GM18511 (cell line): ENCODE measurements at regions not wholly inside any gene's neighbourhood (a gene's known extent, or its start where the extent isn't known, plus 50 kb on each side); places are given as distances from the start of the nearest gene placed in this dataset.
"Not testable (repeated sequence)": the region's sequence is repeated elsewhere in the genome, so short reads cannot be mapped to it uniquely, and the experiment has no call there.

Source experiments
- ATAC-seq: cut with Tn5 transposase; IDR thresholded peaks from one replicate; pipeline ENCODE4 v1.9.1; 2021; ENCODE audit warnings: mild to moderate bottlenecking, moderate library complexity; ENCODE audit not compliant: unreplicated experiment

DNA sequence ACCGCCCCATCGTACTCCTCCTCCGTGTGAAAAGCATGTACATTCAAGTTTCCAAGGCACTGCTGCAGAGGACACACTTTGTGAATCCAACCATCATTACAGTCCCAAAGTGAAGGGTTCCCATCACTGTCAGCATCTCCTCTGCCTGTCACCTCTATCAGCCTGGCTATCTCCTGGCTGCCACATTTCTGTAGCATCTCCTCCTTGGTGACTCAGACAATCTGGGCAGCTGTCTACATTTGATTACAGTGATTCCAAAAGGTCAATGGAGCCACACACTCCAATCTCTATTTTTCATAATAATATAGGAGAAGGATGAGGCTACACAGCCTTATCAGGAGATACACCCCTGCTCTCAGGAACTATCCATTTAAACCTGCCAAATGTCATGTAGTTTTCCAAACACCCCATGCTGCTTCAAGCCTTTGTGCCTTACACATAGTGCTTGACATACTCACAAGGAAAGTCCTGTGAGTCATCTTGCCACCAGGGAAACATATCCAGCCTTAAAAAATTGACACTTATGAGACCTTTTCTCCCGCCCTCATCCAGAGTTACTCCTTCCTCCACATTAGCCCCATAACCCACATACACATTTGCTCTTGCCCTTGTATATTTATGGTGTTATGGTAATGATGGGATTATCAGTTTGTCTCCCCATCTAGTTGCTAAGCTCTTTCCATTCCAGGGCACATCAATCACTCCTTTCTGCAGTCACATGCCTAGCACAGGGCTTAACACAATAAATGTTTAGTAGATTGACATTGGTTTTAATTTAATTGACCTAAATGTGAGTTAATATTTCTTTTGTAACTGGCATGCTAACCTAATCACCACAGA, 250.1 kb upstream of the CDH5 start:
- no peak for ATAC-seq

DNA sequence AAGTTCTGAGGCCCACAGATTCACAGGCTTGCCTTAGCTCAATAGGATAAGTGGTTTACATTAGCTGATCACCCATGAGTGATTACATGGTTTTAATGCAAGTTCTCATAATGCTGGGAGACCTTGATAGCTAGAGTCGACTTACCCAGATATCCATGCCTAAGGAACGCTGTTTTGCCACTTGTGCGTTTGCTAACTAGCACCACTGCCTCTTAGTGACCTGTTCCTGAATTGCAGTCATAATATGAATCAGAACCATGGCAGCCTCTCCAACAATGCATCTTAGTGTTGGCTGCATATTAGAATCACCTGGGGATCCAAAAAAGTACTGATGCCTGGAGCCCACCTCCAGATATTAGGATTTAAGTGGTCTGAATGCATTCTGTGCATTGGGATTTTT, 251.1 kb upstream of the CDH5 start:
- no peak for ATAC-seq

DNA sequence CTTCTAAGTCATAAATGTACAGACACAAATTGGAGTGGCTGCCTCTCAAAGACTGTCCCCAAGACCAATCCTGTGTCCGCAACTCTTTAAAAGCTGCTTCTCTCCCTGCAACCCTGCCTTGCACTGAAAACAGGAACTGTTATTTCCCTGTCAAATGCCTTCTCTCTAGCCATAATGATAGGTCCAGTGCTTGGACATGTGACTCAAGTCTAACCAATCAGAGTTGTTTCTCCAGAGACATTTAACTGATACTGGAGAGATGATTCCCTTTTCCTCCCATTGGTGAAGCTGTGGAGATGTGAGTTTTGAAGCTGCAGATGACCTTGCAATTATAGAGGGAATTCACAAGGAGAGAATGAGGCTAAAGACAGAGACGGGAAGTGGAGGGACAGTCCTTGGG, 253.3 kb upstream of the CDH5 start:
- no peak for ATAC-seq

DNA sequence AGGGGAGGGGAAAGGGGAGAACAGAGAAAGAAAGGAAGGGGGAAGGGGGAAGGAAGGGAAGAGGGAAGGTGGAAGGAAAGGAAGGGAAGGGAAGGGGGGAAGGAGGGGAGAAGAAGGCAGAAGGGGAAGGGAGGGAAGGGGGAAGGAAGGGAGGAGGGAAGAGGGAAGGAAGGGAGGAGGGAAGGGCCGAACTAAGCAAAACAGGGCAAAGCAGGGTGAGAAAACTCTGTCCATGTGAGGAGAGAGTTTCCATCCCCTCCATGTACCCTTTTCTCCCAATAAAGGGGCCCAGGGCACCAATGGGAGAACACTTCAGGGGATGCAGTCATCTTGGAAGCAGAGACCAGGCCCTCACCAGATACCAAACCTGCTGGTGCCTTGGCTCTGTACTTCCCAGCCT, 256.8 kb upstream of the CDH5 start:
- no peak for ATAC-seq

DNA sequence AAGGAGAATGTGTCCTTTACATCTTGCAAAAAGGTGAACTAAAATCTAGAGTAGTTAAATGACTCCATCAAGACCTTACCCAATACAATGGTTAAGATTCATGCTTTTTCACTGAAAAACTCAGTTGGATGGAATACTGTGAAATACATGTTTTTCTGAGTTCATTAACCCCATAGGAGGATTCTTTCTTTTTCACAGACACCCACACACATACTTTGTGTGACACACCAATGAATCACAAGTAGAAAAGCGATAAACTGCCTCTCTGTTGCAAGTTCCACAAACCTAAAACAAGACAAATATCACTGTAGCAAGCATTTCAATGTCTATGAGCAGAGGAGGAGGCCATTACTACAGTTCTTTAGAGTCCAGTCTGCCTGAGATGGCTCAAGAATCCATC, 258.8 kb upstream of the CDH5 start:
- no peak for ATAC-seq

DNA sequence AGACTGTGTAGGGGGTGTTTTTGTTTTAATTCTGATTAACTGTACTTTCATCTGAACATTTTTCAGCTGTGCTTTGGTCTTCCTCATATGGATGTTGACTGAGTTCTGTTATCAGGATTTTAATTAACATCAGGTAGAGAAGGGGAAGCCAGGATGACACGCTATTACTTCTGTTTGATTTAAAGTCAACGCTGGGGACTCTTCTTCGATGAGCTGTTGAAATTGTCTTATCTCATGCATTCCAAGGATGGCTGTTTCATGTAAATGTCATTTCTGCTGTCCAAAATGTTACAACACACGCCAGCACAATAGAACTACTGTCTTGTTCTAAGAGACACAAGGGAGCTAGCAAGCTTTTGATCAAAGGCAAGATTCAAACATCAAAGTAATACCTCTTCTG, 263.3 kb upstream of the CDH5 start:
- no peak for ATAC-seq

DNA sequence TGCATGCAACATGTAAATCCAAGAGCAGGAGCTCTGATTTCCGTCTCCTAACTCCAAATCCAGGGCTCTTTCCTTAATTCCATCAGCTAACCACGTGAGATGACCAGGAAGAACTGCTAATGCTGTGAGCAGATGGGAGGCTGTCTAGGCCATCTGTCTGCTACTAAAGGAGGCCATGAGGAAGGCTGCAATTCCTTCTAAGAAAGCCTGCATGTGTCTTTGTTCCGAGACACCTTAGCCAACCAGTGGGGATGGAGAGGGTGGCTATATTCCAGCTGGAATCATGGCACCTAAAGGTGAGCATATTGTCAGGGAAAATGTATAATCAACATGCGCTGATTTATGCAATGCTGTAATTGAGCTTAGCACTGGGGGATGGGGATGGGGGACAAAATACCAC, 267.2 kb upstream of the CDH5 start:
- ATAC-seq: no peak

DNA sequence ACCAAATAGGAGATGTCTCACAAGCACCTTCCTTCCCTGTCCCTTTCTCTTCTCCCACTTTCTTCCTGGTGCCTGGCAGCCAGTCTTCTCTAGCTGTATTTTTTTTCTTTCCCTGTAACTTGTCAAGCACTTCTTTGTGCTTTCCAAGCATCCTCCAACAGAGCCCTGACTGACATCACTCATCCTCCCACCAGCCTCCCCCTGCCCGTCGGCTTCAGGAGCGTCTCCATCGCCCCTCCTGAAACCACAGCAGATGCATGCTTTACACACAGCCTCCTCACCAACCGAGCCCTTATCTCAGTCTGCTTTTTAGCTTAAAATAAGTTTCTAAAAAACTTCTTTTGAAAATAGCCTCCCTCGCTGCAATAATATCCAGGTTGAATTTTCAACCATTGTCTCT, 268.7 kb upstream of the CDH5 start:
- ATAC-seq: no peak

DNA sequence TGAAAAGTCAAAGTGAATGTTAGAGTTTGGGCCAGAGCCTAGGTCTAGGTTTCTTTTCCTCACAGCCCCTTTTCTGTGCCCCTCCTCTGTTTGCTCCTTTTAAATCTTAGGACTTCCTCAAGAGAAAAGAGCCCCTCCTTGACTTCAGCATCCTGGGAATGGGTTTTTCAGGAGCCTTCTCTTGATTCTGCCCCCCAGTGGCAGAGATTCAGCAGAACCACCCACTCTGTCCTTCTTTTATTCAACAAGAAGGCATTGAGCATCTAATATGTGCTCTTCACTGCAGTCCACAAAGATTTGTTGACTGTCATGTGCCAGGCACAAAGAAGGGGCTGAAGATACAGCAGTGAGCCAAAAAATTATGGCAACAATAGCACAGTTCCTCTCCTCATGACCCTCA, 270.8 kb upstream of the CDH5 start:
- no peak for ATAC-seq

DNA sequence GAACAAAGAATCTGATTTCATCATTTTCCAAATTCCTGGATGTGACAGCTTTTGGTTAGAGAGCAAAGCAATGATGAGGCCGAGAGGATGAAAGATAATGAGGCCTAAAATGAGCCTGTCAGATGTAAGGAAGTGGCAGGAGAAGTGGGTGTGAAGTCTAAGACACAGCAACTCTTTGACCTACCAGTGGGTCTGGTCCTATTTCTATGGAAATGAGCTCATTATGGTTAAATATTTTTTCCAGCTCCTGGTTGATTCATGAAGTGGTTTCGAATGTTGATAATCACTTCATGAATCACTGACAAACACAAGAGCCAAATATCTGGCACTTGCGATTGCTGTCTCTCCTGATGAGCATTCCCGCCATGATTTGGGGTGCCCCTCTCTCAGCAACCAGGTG, 273.3 kb upstream of the CDH5 start:
- ATAC-seq: no peak

DNA sequence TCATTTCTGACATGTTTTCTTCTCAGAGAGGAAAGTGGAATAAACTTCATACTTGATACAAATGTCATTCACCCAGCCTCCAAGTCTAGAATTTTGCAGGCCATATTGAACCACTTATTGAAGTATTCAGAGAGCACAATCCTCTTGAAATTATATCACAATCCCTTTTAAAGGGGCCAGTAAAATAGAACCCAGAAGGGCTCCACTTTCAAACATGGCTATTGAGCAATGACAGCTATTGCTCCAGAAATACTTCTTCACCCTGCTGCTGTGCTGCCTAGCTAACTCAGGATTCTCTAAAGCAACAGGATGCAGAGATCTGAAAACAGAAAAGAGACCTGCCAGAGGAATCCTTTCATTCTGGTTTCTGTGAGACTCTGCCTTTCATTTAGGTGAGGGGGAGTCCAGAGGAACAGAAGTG, 275.0 kb upstream of the CDH5 start:
- ATAC-seq: no peak

DNA sequence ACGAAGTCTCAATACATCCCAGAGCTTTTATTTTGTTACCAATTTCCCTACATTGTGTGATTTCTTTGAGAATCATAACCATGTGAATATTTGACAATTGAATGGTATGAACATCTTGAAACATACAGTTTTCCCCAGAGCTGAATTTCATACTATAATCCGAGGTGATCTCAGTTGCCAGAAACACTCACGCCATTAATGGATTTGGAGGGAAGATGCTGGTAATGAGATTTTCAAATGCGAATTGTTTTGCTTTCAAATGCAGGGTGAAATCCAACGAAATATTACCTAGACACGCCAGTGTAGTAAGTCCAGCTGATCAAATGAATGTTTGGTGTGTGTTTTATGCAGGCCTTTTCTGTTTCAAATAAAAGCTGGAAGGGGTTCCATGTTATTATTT, 277.8 kb upstream of the CDH5 start:
- ATAC-seq: no peak

DNA sequence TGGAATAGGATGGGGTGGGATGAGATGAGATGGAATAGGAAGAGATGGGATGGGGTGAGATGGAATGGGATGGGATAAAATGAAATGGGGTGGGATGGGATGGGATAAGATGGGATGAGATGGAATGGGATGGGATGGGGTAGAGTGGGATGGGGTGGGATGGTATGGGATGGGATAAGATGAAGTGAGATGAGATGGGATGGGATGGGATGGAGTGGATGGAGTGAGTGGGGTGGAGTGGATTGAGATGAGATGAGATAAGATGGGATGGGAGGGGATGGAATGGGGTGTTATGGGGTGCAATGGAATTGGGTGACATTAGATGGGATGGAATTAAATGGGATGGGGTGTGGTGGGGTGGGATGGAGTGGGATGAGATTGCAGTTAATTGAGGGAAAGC, 279.2 kb upstream of the CDH5 start:
- ATAC-seq: no peak

DNA sequence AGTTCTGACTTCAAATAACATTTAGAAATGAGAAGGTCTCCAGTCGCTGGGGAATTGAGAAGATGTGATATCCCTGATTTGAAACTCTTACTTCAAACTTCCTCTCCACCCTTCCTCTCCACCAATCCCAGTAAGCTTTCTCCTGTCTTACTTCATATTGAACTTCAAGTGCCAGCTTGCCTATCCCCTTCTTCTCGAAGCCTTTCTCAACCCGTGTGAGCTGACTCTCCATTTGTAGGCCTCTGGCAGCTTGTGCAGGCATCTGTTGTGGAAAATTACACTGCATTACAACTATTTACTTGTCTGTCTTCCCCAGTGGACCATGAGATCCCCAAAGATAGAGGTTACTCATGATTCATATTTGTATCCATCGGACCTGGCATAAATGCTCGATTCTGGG, 280.8 kb upstream of the CDH5 start:
- no peak for ATAC-seq

DNA sequence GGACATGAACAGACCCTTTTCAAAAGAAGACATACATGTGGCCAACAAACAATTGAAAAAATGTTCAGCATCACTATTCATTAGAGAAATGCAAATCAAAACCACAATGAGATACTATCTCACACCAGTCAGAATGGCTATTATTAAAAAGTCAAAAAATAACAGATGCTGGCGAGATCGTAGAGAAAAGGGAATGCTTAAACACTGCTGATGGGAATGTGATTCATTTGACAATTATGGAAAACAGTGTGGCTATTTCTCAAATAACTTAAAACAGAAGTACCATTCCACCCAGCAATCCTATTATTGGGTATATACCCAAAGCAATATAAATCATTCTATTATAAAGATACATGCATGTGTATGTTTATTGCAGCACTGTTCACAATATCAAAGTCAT, 281.8 kb upstream of the CDH5 start:
- not testable (repeated sequence) for ATAC-seq

DNA sequence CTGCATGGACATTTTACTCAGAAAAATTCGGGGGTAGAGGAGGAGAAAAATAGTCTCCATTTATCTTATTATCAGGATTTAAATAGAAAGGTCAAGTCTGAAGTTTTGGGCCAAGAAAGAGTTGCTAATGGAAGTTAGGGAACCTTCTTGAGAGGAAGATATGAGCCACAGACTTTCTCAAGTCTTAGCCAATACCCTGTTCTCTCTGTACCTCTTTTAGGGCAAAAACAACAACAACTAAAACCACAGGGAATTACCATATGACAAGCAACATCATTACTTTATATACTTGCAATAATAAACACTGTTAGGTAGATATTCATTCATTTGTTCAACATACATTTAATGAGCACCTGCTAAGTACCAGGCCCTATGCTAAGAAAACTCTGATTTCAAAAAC, 282.2 kb upstream of the CDH5 start:
- no peak for ATAC-seq

DNA sequence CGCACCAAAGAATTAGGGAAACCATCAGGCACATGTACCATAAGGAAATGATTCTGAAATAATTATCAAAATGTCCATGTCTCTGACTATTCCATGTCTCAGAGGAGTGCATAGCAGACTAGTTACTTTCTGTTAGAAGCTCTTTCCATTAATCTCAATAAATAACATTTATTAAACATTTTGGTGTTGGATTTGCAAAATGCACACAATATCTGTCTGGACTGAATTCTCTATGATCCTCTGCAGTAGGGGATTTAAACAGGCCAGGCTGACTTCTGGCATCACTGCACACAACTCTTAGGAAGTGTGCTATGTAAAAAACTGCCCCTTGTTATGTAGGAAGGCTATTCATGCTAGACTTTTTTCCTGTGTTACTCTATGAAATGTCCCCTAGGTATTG, 283.3 kb upstream of the CDH5 start:
- no peak for ATAC-seq

DNA sequence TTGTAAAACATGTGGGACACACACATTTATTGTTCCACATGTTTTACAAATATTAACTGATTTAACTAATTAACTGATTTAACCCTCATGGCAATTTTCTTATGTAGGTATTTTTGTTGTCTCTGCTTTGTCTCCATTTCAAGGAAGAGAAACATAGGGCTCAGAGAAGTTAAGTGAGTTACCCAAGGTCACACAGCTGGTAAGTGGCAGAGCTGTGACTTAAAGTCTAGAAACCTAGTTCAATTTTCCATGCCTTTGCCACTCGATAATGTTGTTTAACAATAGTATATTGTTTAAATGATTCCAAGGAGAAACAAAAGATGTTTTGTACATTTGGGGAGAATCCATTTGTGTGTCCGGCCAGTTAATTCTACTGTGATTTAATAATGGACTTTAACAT, 284.1 kb upstream of the CDH5 start:
- no peak for ATAC-seq

DNA sequence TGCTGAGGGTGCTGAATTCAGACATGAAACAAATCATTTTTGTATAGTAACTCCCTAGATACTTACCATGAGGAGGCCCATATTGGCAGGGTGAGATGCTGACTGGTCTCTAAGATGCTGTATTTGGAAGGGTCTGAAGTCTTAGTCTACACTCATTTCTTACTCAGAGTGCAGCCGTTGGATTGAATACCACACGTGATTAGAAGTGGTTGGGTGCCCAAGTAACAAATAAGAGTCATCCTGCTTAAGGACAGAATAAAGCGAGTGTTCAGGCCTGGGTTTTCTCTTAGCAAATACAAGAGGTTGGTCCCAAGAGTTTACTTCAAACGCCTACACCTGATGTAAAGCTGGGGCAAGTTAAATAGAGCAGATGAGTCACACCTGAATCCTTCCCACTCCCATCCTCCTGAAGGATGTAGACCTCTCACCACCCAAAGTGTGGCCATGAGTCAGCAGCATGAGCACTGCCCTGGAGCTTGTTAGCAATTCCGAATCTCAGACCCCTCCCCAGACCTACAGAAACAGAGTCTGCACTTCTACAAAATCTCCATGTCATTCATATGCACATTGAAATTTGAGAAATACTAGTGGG, 284.6 kb upstream of the CDH5 start:
- ATAC-seq: no peak

DNA sequence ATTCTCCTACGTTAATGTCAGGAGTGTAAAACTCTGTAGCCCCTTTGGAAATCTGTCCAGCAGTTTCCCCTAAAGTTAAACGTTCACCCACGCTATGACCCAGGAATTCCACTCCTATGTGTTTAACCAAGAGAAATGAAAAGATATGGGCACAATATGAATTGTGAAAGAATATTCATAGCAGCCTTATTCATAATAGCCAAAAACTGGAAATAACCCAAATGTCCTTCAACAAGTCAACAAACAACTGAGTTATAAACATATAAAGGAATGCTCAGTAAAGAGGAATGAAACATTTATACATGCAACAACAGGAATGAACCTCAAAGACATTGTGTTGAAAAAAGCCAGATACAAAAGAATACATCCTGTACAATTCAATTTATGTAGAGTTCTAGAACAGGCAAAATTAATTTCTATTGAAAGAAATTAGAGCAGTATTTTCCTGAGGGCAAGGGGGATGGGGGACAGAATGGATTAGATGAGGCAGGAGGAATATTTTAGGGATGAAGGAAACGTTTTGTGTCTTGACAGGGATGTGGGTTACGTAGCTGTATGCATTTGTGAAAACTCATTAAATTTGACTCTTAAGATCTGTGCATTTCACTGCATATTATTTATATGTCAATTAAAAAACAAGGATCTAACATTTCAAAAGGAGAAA, 286.7 kb upstream of the CDH5 start:
- no peak for ATAC-seq

DNA sequence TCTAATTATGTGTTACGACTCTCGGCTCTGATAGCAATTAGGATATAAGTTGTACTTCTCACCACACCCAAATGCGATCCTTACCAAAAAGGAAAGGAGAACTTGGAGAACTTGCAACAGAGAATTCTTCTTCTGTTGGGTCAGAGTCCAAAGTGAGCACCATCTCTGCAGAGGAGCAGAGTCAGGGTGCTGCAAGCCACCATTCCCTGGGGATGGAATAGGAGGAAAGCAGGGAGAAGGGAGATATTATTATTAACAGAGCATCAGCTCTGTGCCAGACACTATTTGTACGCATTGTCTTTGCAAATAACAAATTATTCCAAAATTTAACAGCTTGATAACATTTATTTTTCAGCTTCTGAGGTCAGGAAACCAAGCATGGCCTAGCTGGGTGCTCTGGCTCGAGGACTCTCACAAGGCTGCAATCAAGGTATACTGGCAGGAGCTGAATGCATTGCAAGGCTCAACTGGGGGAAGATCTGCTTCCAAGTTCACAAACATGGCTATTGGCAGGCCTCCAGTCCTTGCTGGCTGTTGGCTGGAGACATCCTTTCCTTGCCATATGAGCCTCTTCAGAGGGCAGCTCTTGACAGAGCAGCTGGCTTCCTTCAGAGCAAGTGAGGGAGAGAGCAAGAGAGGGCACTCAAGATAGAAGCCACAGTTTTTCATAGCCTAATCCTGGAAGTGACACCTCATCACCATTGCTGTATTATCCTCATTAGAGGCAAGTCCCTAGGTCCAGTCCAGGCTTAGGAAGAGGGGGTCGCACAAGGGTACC, 296.2 kb upstream of the CDH5 start:
- no peak for ATAC-seq

DNA sequence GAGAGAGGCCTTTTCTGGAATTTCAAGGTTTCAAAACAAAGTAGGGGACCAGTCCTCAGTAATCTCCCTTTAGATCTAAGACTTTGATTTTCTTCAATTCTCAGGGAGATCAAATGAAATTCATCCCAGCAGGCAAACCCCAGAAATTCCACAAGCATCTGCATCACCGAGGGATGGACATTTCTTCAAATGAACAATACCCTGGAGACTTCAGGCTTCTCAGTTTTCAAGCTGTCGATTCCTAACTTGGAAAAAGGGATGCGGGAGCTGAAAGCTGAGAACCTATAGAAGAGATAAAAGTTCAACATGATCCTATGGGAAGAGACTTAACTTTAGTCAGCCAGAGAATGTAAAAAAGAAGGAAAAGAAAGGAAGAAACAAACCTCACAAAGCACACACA, 296.9 kb upstream of the CDH5 start:
- ATAC-seq: no peak
